ENCODE measurements at regions not wholly inside any gene's neighbourhood (a gene's known extent, or its start where the extent isn't known, plus 50 kb on each side); places are given as distances from the start of the nearest gene placed in this dataset.

- TF ChIP-seq USF2 (CRISPR knock-in tag; IDR thresholded peaks at IDR 0.05) (peak; percentile 73), FOXP4 (CRISPR knock-in tag; IDR thresholded peaks at IDR 0.05) (no peak), FOXK1 (CRISPR knock-in tag; IDR thresholded peaks at IDR 0.05) (no peak), PRDM15 (CRISPR knock-in tag; IDR thresholded peaks at IDR 0.05) (no peak), MLX (CRISPR knock-in tag; IDR thresholded peaks at IDR 0.05) (no peak), CBFB (CRISPR knock-in tag; IDR thresholded peaks at IDR 0.05; ENCODE audit: low read depth) (no peak), TEAD1 (CRISPR knock-in tag; IDR thresholded peaks at IDR 0.05) (no peak), PRRX2 (CRISPR knock-in tag; IDR thresholded peaks at IDR 0.05) (no peak), CTCF (IDR thresholded peaks at IDR 0.05) (peak; percentile 76), HMGXB4 (CRISPR knock-in tag; IDR thresholded peaks at IDR 0.05) (peak; percentile 46; the same call in 1 of the 2 replicates), FOXJ3 (CRISPR knock-in tag; IDR thresholded peaks at IDR 0.05; ENCODE audit: borderline replicate concordance) (no peak), NR2C2 (CRISPR knock-in tag; IDR thresholded peaks at IDR 0.05) (no peak), USF1 (CRISPR knock-in tag; IDR thresholded peaks at IDR 0.05) (no peak), ATF2 (CRISPR knock-in tag; IDR thresholded peaks at IDR 0.05; ENCODE audit: borderline replicate concordance, low read depth) (no peak), ZNF138 (CRISPR knock-in tag; conservative IDR thresholded peaks at IDR 0.05) (no peak), HMGA2 (CRISPR knock-in tag; IDR thresholded peaks at IDR 0.05) (no peak), MAX (CRISPR knock-in tag; IDR thresholded peaks at IDR 0.05) (no peak), IRF1 (CRISPR knock-in tag; IDR thresholded peaks at IDR 0.05) (no peak), RELA (CRISPR knock-in tag; IDR thresholded peaks at IDR 0.05; ENCODE audit: borderline replicate concordance) (no peak), CREB1 (CRISPR knock-in tag; IDR thresholded peaks at IDR 0.05) (no peak), ZNF416 (CRISPR knock-in tag; IDR thresholded peaks at IDR 0.05) (no peak)
Measured at GRCh38 chr14:104341532-104342434, 203.4 kb downstream of the KIF26A start (continued).

Data from WTC11 (cell line).